ENCODE measurements at regions not wholly inside any gene's neighbourhood (a gene's known extent, or its start where the extent isn't known, plus 50 kb on each side); places are given as distances from the start of the nearest gene placed in this dataset.
"Not testable (repeated sequence)": the region's sequence is repeated elsewhere in the genome, so short reads cannot be mapped to it uniquely, and the experiment has no call there.

DNA sequence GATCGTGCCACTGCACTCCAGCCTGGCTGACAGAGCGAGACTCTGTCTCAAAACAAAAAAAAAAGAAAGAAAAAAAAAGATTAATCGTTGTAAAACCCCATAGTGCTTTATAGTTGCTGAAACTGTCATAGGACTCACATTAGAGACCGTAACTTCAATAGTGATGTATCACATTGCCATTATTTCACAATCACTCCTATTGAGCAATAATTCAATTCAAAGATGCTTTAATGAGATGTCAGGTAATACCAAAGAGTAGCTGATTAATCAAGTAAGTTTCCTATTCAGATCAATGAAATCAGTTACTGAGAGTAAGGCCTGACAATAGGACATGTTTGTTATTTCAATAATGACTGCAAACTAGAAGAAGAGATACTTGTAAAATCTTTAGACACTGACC is 628.7 kb downstream of the KCNJ18 start:
- not testable (repeated sequence) for TF ChIP-seq EZH2 (IDR thresholded peaks at IDR 0.05); POLR2AphosphoS5 (IDR thresholded peaks at IDR 0.05; ENCODE audit: borderline replicate concordance, low read depth, low read length)
